HG03097 (cell line): ENCODE measurements at regions not wholly inside any gene's neighbourhood (a gene's known extent, or its start where the extent isn't known, plus 50 kb on each side); places are given as distances from the start of the nearest gene placed in this dataset.

Experiments used
- ATAC-seq: cut with Tn5 transposase; IDR thresholded peaks from one replicate; pipeline ENCODE4 v1.9.1; 2021; ENCODE audit not compliant: unreplicated experiment, low FRiP score

GRCh38 chr6:43940071-43940392 lies 170.0 kb downstream of the VEGFA start:
- ATAC-seq = no peak

- no peak for ATAC-seq
Measured at GRCh38 chr6:43939281-43940070, 169.5 kb downstream of the VEGFA start.

GRCh38 chr6:43938178-43939105 lies 168.4 kb downstream of the VEGFA start:
- no peak for ATAC-seq

GRCh38 chr6:43937236-43938177 lies 167.5 kb downstream of the VEGFA start:
- ATAC-seq = no peak

- ATAC-seq = no peak
Measured at GRCh38 chr6:43936476-43936875, 166.5 kb downstream of the VEGFA start.

- no peak for ATAC-seq
Measured at GRCh38 chr6:43935921-43936439, 166.0 kb downstream of the VEGFA start.

- no peak for ATAC-seq
Measured at GRCh38 chr6:43934803-43935602, 165.0 kb downstream of the VEGFA start.

- no peak for ATAC-seq
Measured at GRCh38 chr6:43934183-43934802, 164.3 kb downstream of the VEGFA start.

- ATAC-seq = no peak
Measured at GRCh38 chr6:43933148-43933885, 163.3 kb downstream of the VEGFA start.

GRCh38 chr6:43932259-43933147 lies 162.5 kb downstream of the VEGFA start:
- ATAC-seq = no peak

GRCh38 chr6:43931201-43931600 lies 161.2 kb downstream of the VEGFA start:
- ATAC-seq = no peak

GRCh38 chr6:43930440-43931154 lies 160.6 kb downstream of the VEGFA start:
- no peak for ATAC-seq

GRCh38 chr6:43929511-43929910 lies 159.5 kb downstream of the VEGFA start:
- ATAC-seq = no peak

GRCh38 chr6:43927532-43928210 lies 157.7 kb downstream of the VEGFA start:
- ATAC-seq = no peak

- ATAC-seq = no peak
Measured at GRCh38 chr6:43926634-43927531, 156.9 kb downstream of the VEGFA start.
